ENCODE measurements at regions not wholly inside any gene's neighbourhood (a gene's known extent, or its start where the extent isn't known, plus 50 kb on each side); places are given as distances from the start of the nearest gene placed in this dataset.

DNA sequence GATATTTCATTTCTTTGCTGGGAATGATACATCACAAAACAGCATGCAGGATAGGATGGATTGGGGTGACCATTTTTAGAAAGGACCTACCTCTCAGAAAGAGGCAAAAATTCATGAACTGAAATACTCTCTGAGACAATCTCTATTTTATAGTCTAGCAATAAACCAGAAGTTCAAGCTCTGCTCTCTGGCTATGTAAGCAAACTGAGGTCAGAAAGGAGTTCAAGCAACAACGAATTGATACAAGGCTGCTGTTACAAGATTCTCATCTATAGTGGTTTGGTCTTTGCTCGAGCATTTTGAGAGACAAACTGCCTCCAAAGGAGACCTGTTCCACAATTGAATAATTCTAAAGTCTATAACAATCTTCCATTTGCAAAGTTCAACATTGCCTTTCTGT, 84.7 kb upstream of the GOLGA8J start:
- H3K4me3 ChIP-seq (ENCODE audit: low read depth, low read length) = no peak overlapping the region
- ChIA-PET CTCF (no interaction called here), POLR2A (no interaction called here)
- H3K27me3 ChIP-seq (ENCODE audit: control insufficient read depth, insufficient read depth, low read length) = no peaks in the 10 kb centered on the region
- TF ChIP-seq, protein P1, sequence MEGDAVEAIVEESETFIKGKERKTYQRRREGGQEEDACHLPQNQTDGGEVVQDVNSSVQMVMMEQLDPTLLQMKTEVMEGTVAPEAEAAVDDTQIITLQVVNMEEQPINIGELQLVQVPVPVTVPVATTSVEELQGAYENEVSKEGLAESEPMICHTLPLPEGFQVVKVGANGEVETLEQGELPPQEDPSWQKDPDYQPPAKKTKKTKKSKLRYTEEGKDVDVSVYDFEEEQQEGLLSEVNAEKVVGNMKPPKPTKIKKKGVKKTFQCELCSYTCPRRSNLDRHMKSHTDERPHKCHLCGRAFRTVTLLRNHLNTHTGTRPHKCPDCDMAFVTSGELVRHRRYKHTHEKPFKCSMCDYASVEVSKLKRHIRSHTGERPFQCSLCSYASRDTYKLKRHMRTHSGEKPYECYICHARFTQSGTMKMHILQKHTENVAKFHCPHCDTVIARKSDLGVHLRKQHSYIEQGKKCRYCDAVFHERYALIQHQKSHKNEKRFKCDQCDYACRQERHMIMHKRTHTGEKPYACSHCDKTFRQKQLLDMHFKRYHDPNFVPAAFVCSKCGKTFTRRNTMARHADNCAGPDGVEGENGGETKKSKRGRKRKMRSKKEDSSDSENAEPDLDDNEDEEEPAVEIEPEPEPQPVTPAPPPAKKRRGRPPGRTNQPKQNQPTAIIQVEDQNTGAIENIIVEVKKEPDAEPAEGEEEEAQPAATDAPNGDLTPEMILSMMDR (IDR thresholded peaks at IDR 0.05; ENCODE audit: insufficient read depth, low read depth, low read length) = no peak
- DNase-seq (ENCODE audit: low read depth) = no peak
- no peaks in the 10 kb centered on the region for H3K36me3 ChIP-seq (ENCODE audit: control insufficient read depth, insufficient read depth, low read length)

DNA sequence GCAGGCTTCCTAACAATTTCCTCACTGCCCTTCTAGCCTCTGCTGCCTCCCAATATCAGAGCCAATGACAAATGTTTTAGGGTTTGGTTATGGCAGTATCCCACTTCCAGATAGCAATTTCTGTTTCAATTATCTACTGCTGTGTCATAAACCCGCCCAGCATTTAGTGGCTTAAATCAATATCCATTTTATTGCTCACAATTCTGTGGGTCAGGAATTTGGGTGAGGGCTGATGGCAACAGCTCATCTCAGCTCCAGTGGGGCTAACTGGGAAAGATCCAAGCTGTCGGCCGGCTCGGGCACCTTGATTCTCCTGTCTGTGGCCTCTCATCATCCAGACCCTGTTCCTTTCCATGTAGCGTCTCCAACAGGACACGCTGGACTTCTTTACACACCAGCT, 85.3 kb upstream of the GOLGA8J start:
- no peak for DNase-seq (ENCODE audit: low read depth)
- TF ChIP-seq, protein P1 (IDR thresholded peaks at IDR 0.05; ENCODE audit: insufficient read depth, low read depth, low read length) = no peak
- no peaks in the 10 kb centered on the region for H3K36me3 ChIP-seq (ENCODE audit: control insufficient read depth, insufficient read depth, low read length)
- H3K4me3 ChIP-seq (ENCODE audit: low read depth, low read length) = no peak overlapping the region
- H3K27me3 ChIP-seq (ENCODE audit: control insufficient read depth, insufficient read depth, low read length) = no peaks in the 10 kb centered on the region
- CTCF ChIA-PET = no interaction called here
- POLR2A ChIA-PET = no interaction called here

DNA sequence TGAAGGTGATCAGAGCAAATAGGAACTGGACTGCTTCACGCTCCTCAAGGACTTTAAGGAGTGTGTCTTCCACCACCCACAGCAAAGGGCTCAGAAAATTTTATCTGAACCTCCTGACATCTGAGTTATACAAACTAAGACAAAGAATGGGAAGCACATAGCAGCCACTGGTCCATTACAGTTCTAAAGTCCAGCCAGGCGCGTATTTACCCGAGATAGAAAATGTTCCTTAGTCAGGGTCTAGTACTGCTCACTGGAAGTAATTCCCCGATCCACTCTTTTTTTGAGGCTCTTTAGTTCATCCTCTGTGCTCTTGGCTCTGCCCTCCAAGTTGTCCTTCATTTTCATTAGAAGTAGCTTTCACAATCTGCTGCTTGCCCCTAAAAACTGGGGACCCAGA, 88.5 kb upstream of the GOLGA8J start:
- ChIA-PET POLR2A (no interaction called here), CTCF (no interaction called here)
- no peaks in the 10 kb centered on the region for H3K27me3 ChIP-seq (ENCODE audit: control insufficient read depth, insufficient read depth, low read length)
- DNase-seq (ENCODE audit: low read depth) = no peak
- H3K36me3 ChIP-seq (ENCODE audit: control insufficient read depth, insufficient read depth, low read length) = no peaks in the 10 kb centered on the region
- TF ChIP-seq, protein P1 (IDR thresholded peaks at IDR 0.05; ENCODE audit: insufficient read depth, low read depth, low read length) = no peak
- no peak overlapping the region for H3K4me3 ChIP-seq (ENCODE audit: low read depth, low read length)

DNA sequence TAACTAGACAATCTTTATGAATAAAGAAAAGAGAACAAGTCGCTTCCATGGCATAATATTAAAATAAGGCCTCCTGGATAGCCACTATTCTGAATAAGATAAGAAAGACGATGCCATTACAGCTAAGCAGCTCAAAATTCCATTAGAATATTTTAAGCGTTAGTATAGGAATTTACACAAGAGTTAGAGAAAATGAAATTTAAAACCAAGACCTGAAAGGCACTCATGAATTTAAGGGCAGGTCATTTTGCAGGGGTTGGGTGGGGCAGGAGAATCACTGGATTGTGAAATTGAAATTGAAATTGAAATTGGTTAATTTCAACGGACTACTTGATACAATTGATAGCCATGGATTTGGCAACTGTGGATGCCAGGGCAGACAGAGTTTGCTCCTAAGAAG, 91.8 kb upstream of the GOLGA8J start:
- no peak for DNase-seq (ENCODE audit: low read depth)
- Histone ChIP-seq H3K27me3 (ENCODE audit: control insufficient read depth, insufficient read depth, low read length) (no peaks in the 10 kb centered on the region), H3K36me3 (ENCODE audit: control insufficient read depth, insufficient read depth, low read length) (no peaks in the 10 kb centered on the region), H3K4me3 (ENCODE audit: low read depth, low read length) (no peak overlapping the region)
- POLR2A ChIA-PET = no interaction called here
- TF ChIP-seq, protein P1 (IDR thresholded peaks at IDR 0.05; ENCODE audit: insufficient read depth, low read depth, low read length) = no peak
- CTCF ChIA-PET = no interaction called here

DNA sequence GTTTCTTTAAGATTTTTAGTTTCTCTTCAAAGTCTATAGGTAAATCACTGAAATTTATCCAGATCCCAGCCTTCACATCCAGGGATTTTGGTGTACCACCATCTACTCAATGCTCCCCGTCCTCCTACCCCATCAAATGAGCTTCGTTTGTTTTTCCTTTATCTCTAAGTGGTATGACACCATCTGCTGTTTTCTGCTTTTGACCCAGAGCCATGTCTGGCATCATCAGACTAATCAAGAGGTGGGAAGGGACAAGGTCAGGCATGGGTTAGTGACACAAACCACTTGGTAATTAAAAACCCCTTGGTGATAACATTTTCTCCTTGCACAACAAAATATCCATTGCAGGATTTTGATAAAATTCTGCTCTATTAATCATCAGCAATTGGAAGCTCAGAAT, 92.7 kb upstream of the GOLGA8J start:
- CTCF ChIA-PET = interaction anchor here (0.6 kb wide), 1 partner anchor 1042 kb away, joined by 3 read pairs; no protein-coding TSS in a partner anchor
- Histone ChIP-seq H3K4me3 (ENCODE audit: low read depth, low read length) (no peak overlapping the region), H3K36me3 (ENCODE audit: control insufficient read depth, insufficient read depth, low read length) (no peaks in the 10 kb centered on the region), H3K27me3 (ENCODE audit: control insufficient read depth, insufficient read depth, low read length) (peaks cover 3% of the 10 kb centered on the region)
- no peak for DNase-seq (ENCODE audit: low read depth)
- POLR2A ChIA-PET = no interaction called here
- TF ChIP-seq, protein P1 (IDR thresholded peaks at IDR 0.05; ENCODE audit: insufficient read depth, low read depth, low read length) = no peak

Measured in BJ (cell line).